Upper lobe of left lung (tissue), 4 donors: ENCODE measurements at regions not wholly inside any gene's neighbourhood (a gene's known extent, or its start where the extent isn't known, plus 50 kb on each side); places are given as distances from the start of the nearest gene placed in this dataset.

ENCODE experiments used
- EP300 ChIP-seq, 4 donors: sonication (generic); formaldehyde crosslinking; IDR thresholded peaks; one replicate each; pipeline ENCODE4 v1.5.1; 2017; ENCODE audit warnings: antibody characterized with exemption in 4 of 4, control low read depth in 2 of 4
- POLR2A ChIP-seq, 4 donors: fragments of 450-650 bp; IDR thresholded peaks; one replicate each; pipeline ENCODE4 v1.5.1; 2016 to 2017; ENCODE audit warnings: antibody characterized with exemption in 4 of 4, mild to moderate bottlenecking in 2 of 4
- POLR2AphosphoS5 ChIP-seq, 2 donors: sonication (generic); formaldehyde crosslinking; IDR thresholded peaks; one replicate each; pipeline ENCODE4 v1.5.1; 2017; ENCODE audit warnings: antibody characterized with exemption in 2 of 2
- TF ChIP-seq, protein P1 (sequence below), 6 experiments: fragments of 450-650 bp in 4 of 6; fragments of 200-600 bp in 2 of 6; sonication (generic) in 2 of 6; IDR thresholded peaks; one replicate each; pipeline ENCODE4 v1.5.1; 2016 to 2019; ENCODE audit warnings: antibody characterized with exemption in 6 of 6

- TF ChIP-seq, protein P1, sequence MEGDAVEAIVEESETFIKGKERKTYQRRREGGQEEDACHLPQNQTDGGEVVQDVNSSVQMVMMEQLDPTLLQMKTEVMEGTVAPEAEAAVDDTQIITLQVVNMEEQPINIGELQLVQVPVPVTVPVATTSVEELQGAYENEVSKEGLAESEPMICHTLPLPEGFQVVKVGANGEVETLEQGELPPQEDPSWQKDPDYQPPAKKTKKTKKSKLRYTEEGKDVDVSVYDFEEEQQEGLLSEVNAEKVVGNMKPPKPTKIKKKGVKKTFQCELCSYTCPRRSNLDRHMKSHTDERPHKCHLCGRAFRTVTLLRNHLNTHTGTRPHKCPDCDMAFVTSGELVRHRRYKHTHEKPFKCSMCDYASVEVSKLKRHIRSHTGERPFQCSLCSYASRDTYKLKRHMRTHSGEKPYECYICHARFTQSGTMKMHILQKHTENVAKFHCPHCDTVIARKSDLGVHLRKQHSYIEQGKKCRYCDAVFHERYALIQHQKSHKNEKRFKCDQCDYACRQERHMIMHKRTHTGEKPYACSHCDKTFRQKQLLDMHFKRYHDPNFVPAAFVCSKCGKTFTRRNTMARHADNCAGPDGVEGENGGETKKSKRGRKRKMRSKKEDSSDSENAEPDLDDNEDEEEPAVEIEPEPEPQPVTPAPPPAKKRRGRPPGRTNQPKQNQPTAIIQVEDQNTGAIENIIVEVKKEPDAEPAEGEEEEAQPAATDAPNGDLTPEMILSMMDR (IDR thresholded peaks at IDR 0.05), result no peak
- TF ChIP-seq POLR2A (IDR thresholded peaks at IDR 0.05), result no peak
- no peak for TF ChIP-seq POLR2AphosphoS5 (IDR thresholded peaks at IDR 0.05)
- TF ChIP-seq EP300 (IDR thresholded peaks at IDR 0.05), result no peak
Observed at GRCh38 chr4:184940500-184940899, 77.8 kb upstream of the HELT start.
